ENCODE measurements at regions not wholly inside any gene's neighbourhood (a gene's known extent, or its start where the extent isn't known, plus 50 kb on each side); places are given as distances from the start of the nearest gene placed in this dataset.
"Not testable (repeated sequence)": the region's sequence is repeated elsewhere in the genome, so short reads cannot be mapped to it uniquely, and the experiment has no call there.

- ATAC-seq = no peak
- DNase-seq = no peak
- intact Hi-C loops (cut with DNase I) = no loop called here
Observed at GRCh38 chr15:95679847-95680582, 650.5 kb upstream of the NR2F2 start.

DNA sequence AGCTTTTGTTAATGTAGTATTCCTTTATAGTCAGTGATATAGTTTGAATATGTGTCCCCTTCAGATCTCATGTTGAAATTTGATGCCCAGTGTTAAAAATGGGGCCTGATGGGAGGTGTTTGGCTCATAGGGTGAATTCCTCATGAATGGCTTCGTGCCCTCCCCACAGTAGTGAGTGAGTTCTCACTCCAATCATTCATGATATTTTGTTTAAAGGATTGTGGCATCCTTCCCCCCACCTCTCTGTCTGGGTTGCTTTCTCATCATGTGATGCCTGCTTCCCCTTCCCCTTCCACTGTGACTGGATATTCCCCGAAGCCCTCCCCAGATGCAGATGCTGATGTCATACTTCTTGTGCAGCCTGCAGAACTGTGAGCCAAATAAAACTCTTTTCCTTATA lies 649.8 kb upstream of the NR2F2 start:
- ATAC-seq (no peak), DNase-seq (no peak)
- intact Hi-C loops (cut with DNase I) = no loop called here

- ATAC-seq (no peak), DNase-seq (no peak)
- intact Hi-C loops (cut with DNase I) = no loop called here
Observed at GRCh38 chr15:95681836-95682544, 648.5 kb upstream of the NR2F2 start.

- intact Hi-C loops (cut with DNase I) = no loop called here
- ATAC-seq (no peak), DNase-seq (no peak)
Observed at GRCh38 chr15:95684126-95684525, 646.4 kb upstream of the NR2F2 start.

DNA sequence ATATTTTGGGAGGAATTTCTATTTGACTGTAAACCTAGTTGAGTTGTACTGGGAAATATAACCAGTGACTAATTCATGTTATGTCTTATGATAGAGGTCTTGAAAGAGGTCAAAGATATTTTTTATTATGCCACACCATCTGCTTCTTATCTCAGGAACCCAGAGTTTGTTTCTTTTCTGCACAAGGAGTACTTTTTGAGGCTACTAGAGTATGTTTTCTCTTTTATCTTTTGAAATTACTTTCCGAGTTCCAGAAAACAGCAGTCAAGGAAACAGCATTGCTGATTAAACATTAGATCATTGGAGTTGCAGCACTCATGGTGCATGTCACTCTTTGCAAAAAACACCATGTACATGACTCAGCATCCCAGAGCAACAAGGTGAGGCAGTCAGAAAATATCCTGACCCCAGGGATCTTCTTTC lies 645.8 kb upstream of the NR2F2 start:
- ATAC-seq = peak in 1 of 2 donors; percentile 94
- no peak for DNase-seq
- intact Hi-C loops (cut with DNase I) = no loop called here

DNA sequence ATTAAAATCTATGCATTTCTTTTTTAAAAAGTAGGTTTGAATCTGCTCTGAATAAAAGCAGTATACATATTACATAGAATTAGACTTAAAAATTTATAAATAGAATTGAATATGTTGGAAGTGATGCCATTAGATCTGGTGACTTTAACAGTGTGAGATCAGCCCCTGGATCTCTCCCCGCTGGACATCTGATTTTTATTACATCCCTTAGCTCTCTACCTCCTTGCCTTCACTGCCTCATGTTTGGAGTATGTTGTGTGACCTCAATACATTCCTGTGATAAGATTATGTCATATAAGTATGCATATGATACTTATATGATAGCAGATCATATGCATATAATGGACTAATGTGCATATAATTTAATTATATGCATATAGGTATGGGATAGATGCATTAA lies 643.4 kb upstream of the NR2F2 start:
- DNase-seq (no peak), ATAC-seq (no peak)
- intact Hi-C loops (cut with DNase I) = no loop called here

DNA sequence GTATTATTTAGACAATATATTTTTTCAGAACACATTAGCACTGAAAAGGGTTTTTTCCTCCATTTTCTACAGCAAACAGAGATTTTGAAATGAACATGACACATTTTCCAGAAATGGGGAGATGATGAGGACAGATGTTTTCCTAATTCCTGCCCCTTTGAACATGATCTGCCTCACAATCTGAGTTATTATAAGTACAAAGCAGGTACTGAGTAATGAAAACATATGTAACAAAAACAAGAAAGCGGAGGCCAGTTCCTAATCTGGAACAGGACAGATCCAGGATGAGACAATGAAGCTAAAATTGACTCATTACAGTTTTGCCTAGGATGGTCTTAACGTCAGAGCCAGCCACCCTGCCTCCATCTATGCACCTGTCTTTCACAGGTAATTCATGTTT lies 642.8 kb upstream of the NR2F2 start:
- ATAC-seq (no peak), DNase-seq (no peak)
- intact Hi-C loops (cut with DNase I) = no loop called here

DNA sequence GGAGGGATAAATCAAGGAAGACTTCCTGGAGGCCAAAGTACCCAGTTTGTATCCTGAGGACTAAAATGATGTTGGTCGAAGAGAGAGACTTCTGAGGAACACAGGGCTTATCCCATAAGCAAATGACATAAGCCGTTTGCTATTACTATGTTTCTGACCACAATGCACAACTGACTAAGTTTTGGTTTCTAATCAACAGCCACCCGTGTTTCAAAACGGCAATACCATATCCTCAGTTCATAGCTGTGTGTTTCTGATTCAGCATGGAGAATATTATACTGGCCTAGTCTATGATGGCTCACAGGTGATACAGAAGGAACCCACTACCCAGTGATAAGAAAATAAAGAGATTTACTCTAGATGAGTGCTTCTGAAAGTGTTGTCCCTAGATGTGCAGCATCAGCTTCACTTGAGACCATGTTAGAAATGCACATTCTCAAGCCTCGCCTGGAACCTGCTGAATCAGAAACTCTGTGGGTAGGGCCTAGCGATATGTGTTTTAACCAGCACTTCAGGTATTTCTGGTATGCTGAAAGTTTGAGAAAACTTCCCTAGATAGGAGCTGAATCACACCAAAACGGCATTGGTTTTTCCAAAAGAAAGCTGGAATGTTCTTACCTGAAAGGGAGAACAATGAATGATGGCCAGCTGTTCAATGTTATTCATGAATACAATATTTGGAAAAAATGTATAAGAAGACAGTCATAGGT lies 639.7 kb upstream of the NR2F2 start:
- DNase-seq (no peak), ATAC-seq (no peak)
- intact Hi-C loops (cut with DNase I) = no loop called here

GRCh38 chr15:95693917-95694316 lies 636.6 kb upstream of the NR2F2 start:
- intact Hi-C loops (cut with DNase I) = no loop called here
- ATAC-seq (no peak), DNase-seq (no peak)

- ATAC-seq (no peak), DNase-seq (no peak)
Observed at GRCh38 chr15:95698230-95698629, 632.3 kb upstream of the NR2F2 start.

GRCh38 chr15:95698951-95699350 lies 631.5 kb upstream of the NR2F2 start:
- ATAC-seq (no peak), DNase-seq (no peak)
- intact Hi-C loops (cut with DNase I) = no loop called here

More at GRCh38 chr15:95698230-95698629, 632.3 kb upstream of the NR2F2 start:
- intact Hi-C loops (cut with DNase I) = no loop called here

DNA sequence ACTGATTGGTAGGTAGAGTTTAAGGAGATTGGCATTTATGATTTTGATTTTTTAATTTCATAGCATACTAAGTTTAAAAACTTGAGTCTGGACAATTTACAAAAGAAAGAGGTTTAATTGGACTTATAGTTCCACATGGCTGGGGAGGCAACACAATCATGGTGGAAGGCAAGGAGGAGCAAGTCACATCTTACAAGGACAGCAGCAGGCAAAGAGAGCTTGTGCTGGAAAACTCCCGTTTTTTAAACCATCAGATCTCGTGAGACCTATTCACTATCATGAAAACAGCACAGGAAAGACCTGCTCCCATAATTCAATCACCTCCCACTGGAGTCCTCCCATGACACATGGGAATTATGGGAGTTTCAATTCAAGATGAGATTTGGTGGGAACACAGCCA lies 630.9 kb upstream of the NR2F2 start:
- intact Hi-C loops (cut with DNase I) = no loop called here
- ATAC-seq (no peak), DNase-seq (no peak)

DNA sequence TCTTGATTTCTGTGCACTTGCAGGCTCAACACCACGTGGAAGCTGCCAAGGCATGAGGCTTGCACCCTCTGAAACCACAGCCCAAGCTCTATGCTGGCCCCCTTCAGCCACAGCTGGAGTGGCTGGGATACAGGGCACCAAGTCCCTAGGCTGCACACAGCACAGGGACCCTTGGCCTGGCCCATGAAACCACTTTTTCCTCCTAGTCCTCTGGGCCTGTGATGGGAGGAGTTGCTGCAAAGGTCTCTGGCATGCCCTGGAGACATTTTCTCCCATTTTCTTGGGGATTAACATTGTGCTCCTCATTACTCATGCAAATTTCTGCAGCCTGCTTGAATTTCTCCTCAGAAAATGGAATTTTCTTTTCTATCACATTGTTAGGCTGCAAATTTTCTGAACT lies 629.8 kb upstream of the NR2F2 start:
- intact Hi-C loops (cut with DNase I); ATAC-seq: not testable (repeated sequence)

DNA sequence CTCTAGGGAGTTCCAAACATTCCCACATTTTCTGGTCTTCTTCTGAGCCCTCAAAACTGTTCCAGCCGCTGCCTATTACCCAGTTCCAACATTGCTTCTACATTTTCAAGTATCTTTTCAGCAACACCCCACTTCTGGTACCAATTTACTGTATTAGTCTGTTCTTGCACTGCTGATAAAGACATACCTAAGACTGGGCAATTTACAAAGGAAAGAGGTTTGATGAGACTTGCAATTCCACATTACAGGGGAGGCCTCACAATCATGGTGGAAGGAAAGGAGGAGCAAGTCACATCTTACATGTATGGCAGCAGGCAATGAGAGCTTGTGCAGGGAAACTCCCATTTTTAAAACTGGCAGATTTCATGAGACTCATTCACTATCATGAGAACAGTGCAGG lies 629.1 kb upstream of the NR2F2 start:
- ATAC-seq = no peak
- DNase-seq = no peak
- intact Hi-C loops (cut with DNase I) = no loop called here

More for the DNA sequence above, 629.8 kb upstream of the NR2F2 start:
- not testable (repeated sequence) for DNase-seq

DNA sequence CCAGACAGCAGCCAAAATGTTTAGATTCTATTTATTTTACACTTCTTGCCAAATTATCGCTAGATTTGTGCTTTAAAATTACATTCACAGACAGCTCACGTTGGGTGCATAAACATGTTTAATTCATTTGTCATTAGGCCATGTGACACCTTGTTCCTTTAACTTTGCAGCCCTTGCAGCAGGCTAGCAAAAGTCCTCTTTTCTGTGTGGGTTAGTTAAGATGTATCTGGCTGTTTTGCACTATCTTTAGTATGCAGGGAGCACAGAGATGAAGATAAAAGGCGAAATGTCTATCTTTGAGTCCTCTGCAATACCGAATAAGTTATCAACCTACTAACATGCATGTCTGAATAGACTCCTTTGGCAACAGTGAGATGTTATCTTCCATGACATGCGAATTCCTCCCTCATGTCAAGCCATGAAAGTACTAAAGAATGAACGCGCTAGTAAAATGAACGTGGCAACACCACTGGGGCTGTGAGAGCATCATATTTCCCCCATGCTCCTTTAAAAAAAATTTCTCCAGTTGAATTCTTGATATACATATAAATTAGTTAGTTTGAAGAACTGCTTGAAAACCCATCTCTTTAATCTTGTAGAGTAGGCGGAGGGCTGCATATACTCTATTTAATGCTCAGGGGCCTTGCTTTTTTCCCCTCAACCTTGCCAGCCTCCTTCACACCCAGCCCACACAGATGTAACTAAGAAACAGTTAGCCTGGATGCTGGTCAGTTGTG lies 620.4 kb upstream of the NR2F2 start:
- intact Hi-C loops (cut with DNase I) = no loop called here
- DNase-seq (no peak), ATAC-seq (no peak)

DNA sequence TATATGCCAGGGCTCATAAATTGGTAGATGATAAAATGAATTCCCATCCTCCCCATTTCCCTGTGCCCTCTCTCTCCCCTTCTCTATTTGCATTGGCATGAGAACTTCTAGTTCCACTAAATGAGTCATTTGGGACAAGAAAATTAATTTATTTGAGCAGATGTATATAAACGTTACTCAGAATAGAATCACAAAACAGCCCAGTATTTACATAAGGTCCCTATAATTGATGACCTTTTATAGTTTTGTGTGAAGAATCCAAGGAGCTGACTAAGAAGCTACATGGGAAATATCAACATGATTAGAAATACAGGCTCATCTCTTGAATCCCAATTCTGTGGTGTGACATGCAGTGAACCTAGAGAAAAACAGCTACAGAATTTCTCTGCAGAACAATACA lies 617.7 kb upstream of the NR2F2 start:
- intact Hi-C loops (cut with DNase I) = no loop called here
- ATAC-seq (no peak), DNase-seq (no peak)

GRCh38 chr15:95713324-95713723 lies 617.2 kb upstream of the NR2F2 start:
- DNase-seq (no peak), ATAC-seq (no peak)
- intact Hi-C loops (cut with DNase I) = no loop called here

- intact Hi-C loops (cut with DNase I) = no loop called here
Observed at GRCh38 chr15:95715116-95715903, 615.2 kb upstream of the NR2F2 start.

More at GRCh38 chr15:95715116-95715903, 615.2 kb upstream of the NR2F2 start:
- no peak for DNase-seq
- no peak for ATAC-seq

Measured in left cardiac atrium (tissue), 4 donors.